DOHH2 (cell line): ENCODE measurements at regions not wholly inside any gene's neighbourhood (a gene's known extent, or its start where the extent isn't known, plus 50 kb on each side); places are given as distances from the start of the nearest gene placed in this dataset.

Experiments
- EZH2phosphoT487 ChIP-seq: fragments of 200-600 bp; sonication (generic); IDR thresholded peaks from 2 replicates; pipeline ENCODE4 v1.6.1; 2017; ENCODE audit warnings: borderline replicate concordance, mild to moderate bottlenecking, antibody characterized with exemption, low read length, moderate library complexity, mixed read lengths
- TF ChIP-seq, protein P1 (sequence below): fragments of 200-600 bp; sonication (generic); IDR thresholded peaks from one replicate; pipeline ENCODE4 v1.5.1; 2014; ENCODE audit warnings: antibody characterized with exemption, mild to moderate bottlenecking, low read depth, low read length; ENCODE audit not compliant: poor library complexity, severe bottlenecking

DNA sequence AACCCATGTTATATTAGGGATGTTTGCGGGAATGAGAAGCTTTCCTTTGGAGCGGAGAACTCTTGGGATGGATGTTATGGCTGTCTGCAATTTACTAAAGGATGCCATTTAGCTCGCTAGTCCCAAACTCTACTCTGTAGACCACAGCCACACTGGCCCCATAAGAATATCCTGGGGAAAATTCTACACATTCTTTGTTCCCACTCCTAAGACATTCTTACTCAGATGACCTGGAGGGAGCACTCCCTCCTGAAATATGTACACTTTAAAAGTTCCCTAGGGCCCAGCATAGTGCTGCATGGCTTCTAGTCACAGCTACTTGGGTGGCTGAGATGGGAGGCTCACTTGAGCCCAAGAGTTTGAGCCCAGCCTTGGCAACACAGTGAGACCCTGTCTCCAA is 288.7 kb upstream of the RORA start:
- TF ChIP-seq EZH2phosphoT487, result no peak
- TF ChIP-seq, protein P1, sequence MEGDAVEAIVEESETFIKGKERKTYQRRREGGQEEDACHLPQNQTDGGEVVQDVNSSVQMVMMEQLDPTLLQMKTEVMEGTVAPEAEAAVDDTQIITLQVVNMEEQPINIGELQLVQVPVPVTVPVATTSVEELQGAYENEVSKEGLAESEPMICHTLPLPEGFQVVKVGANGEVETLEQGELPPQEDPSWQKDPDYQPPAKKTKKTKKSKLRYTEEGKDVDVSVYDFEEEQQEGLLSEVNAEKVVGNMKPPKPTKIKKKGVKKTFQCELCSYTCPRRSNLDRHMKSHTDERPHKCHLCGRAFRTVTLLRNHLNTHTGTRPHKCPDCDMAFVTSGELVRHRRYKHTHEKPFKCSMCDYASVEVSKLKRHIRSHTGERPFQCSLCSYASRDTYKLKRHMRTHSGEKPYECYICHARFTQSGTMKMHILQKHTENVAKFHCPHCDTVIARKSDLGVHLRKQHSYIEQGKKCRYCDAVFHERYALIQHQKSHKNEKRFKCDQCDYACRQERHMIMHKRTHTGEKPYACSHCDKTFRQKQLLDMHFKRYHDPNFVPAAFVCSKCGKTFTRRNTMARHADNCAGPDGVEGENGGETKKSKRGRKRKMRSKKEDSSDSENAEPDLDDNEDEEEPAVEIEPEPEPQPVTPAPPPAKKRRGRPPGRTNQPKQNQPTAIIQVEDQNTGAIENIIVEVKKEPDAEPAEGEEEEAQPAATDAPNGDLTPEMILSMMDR, result no peak
